SU-DHL-6 (cell line): ENCODE measurements at regions not wholly inside any gene's neighbourhood (a gene's known extent, or its start where the extent isn't known, plus 50 kb on each side); places are given as distances from the start of the nearest gene placed in this dataset.

ENCODE experiments used
- H2AFZ ChIP-seq: fragments of 200-600 bp; sonication (generic); 2 replicates; pipeline ENCODE4 v1.6.1; 2014; ENCODE audit warnings: low read depth, mild to moderate bottlenecking, moderate library complexity, mixed read lengths, antibody characterized with exemption, low read length; ENCODE audit not compliant: severe bottlenecking
- H3F3A ChIP-seq: fragments of 200-600 bp; shearing (Covaris generic); 2 replicates; pipeline ENCODE4 v1.6.0; 2016; ENCODE audit warnings: antibody characterized with exemption, mild to moderate bottlenecking; ENCODE audit not compliant: insufficient read depth
- H3K27ac ChIP-seq: fragments of 200-600 bp; sonication (generic); 2 replicates; pipeline ENCODE4 v1.5.1; 2016; ENCODE audit warnings: low read depth, mild to moderate bottlenecking, low read length, moderate library complexity, mixed read lengths
- H3K27me3 ChIP-seq: fragments of 200-600 bp; sonication (generic), shearing (Covaris generic); 2 replicates; pipeline ENCODE4 v1.6.0; 2014; ENCODE audit warnings: mild to moderate bottlenecking, low read length
- H3K36me3 ChIP-seq: fragments of 200-600 bp; sonication (generic); 2 replicates; pipeline ENCODE4 v1.6.1; 2014; ENCODE audit warnings: mild to moderate bottlenecking, low read length, mixed read lengths
- H3K4me2 ChIP-seq: fragments of 300-600, 200-600 bp; shearing (Covaris generic), sonication (generic); 2 replicates; pipeline ENCODE4 v1.6.0; 2014; ENCODE audit warnings: low read length, low read depth, mild to moderate bottlenecking; ENCODE audit not compliant: poor library complexity, severe bottlenecking
- H3K4me3 ChIP-seq: fragments of 200-600 bp; sonication (generic); 2 replicates; pipeline ENCODE4 v1.5.1; 2014; ENCODE audit warnings: antibody characterized with exemption, low read length, mild to moderate bottlenecking, mixed read lengths; ENCODE audit not compliant: insufficient read depth, poor library complexity, severe bottlenecking
- H3K79me2 ChIP-seq: fragments of 200-600 bp; sonication (generic); 2 replicates; pipeline ENCODE4 v1.6.1; 2014; ENCODE audit warnings: mild to moderate bottlenecking, low read length, moderate library complexity; ENCODE audit not compliant: insufficient read depth
- H3K9ac ChIP-seq: fragments of 200-600 bp; sonication (generic); 2 replicates; pipeline ENCODE4 v1.7.0; 2014; ENCODE audit warnings: mild to moderate bottlenecking, low read length
- H3K9me2 ChIP-seq: fragments of 200-600 bp; sonication (generic); replicated peaks from 2 replicates; pipeline ENCODE4 v1.6.1; 2014; ENCODE audit warnings: low read length; ENCODE audit not compliant: insufficient read depth
- H3K9me3 ChIP-seq: fragments of 200-600 bp; sonication (generic); 2 replicates; pipeline ENCODE4 v1.6.1; 2014; ENCODE audit warnings: low read length, mixed read lengths; ENCODE audit not compliant: insufficient read depth
- H4K20me1 ChIP-seq: fragments of 200-600 bp; sonication (generic); 2 replicates; pipeline ENCODE4 v1.6.1; 2014; ENCODE audit warnings: low read depth, mild to moderate bottlenecking, antibody characterized with exemption, low read length, moderate library complexity, mixed read lengths
- EZH2phosphoT487 ChIP-seq: fragments of 200-600 bp; sonication (generic), shearing (Covaris generic); conservative IDR thresholded peaks from 2 replicates; pipeline ENCODE4 v1.6.1; 2018; ENCODE audit warnings: mild to moderate bottlenecking, antibody characterized with exemption, low read length, moderate library complexity, mixed read lengths
- TF ChIP-seq, protein P1 (sequence below): fragments of 200-600 bp; sonication (generic); IDR thresholded peaks from one replicate; pipeline ENCODE4 v1.5.1; 2017; ENCODE audit warnings: antibody characterized with exemption, mild to moderate bottlenecking, low read length, moderate library complexity; ENCODE audit not compliant: insufficient read depth, poor library complexity, severe bottlenecking

DNA sequence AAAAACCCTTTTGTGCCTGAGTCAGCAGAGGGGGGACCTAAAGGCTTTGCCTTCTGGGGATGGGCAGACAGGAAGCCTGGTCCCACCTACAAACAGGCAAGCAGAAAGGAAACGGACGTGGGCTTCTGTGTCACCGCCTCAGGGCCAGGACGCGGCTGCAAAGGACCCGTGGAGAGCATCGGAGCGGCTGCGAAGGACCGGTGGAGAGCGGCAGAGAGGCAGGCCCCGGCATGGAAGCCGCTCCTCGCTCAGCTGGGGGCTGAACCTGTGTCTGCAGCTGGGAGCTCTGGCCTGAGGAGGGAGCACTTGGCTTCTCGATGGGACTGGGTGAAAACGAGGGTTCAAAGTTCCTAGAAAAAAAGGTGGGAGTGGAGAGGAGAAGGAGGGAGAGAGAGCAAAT lies 125.4 kb upstream of the PPP2R2D start:
- no peak overlapping the region for H3K4me2 ChIP-seq
- no peak overlapping the region for H3K27ac ChIP-seq
- no peak overlapping the region for H3K9ac ChIP-seq
- TF ChIP-seq EZH2phosphoT487, result no peak
- TF ChIP-seq, protein P1, sequence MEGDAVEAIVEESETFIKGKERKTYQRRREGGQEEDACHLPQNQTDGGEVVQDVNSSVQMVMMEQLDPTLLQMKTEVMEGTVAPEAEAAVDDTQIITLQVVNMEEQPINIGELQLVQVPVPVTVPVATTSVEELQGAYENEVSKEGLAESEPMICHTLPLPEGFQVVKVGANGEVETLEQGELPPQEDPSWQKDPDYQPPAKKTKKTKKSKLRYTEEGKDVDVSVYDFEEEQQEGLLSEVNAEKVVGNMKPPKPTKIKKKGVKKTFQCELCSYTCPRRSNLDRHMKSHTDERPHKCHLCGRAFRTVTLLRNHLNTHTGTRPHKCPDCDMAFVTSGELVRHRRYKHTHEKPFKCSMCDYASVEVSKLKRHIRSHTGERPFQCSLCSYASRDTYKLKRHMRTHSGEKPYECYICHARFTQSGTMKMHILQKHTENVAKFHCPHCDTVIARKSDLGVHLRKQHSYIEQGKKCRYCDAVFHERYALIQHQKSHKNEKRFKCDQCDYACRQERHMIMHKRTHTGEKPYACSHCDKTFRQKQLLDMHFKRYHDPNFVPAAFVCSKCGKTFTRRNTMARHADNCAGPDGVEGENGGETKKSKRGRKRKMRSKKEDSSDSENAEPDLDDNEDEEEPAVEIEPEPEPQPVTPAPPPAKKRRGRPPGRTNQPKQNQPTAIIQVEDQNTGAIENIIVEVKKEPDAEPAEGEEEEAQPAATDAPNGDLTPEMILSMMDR, result no peak
- H3K27me3 ChIP-seq, result no peaks in the 10 kb centered on the region
- H3K9me2 ChIP-seq, result no peaks in the 10 kb centered on the region
- H3K9me3 ChIP-seq, result peaks cover 21% of the 10 kb centered on the region
- no peaks in the 10 kb centered on the region for H3K36me3 ChIP-seq
- H3K79me2 ChIP-seq, result no peaks in the 10 kb centered on the region
- no peaks in the 10 kb centered on the region for H4K20me1 ChIP-seq
- no peak overlapping the region for H3K4me3 ChIP-seq
- H2AFZ ChIP-seq, result no peak overlapping the region
- no peaks in the 10 kb centered on the region for H3F3A ChIP-seq

- no peak for TF ChIP-seq EZH2phosphoT487
- TF ChIP-seq, protein P1, result no peak
These were observed 125.0 kb upstream of the PPP2R2D start for GRCh38 chr10:131775833-131776232.

DNA sequence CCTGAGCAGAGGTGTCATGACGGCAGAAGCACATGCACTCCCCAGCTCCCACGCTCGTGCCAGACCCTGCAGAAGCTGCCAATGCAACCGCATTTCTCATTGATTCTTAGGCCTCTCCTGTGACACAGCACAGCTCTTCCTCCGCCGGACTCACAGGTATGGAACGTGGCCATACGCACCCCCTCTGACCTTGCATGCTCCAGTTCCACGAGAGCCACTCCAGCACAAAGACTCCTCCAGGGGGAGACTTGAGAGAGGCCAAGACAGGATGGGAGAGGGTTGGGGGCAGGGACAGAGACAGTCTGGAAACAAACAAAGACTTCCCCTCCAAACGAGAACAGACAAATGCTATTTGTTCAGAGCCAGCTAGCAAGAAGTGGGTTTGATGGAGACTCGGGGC lies 124.3 kb upstream of the PPP2R2D start:
- H3K27me3 ChIP-seq, result no peaks in the 10 kb centered on the region
- H2AFZ ChIP-seq, result no peak overlapping the region
- H3K9me3 ChIP-seq, result peaks cover 21% of the 10 kb centered on the region
- no peaks in the 10 kb centered on the region for H3K36me3 ChIP-seq
- no peak overlapping the region for H3K27ac ChIP-seq
- H3K4me3 ChIP-seq, result no peak overlapping the region
- H3K9me2 ChIP-seq, result no peaks in the 10 kb centered on the region
- no peak overlapping the region for H3K4me2 ChIP-seq
- no peaks in the 10 kb centered on the region for H4K20me1 ChIP-seq
- no peaks in the 10 kb centered on the region for H3F3A ChIP-seq
- H3K9ac ChIP-seq, result no peak overlapping the region
- no peaks in the 10 kb centered on the region for H3K79me2 ChIP-seq
- no peak for TF ChIP-seq EZH2phosphoT487
- TF ChIP-seq, protein P1, result no peak

More at GRCh38 chr10:131775833-131776232, 125.0 kb upstream of the PPP2R2D start:
- Histone ChIP-seq H3K4me3 (no peak overlapping the region), H3K9ac (no peak overlapping the region), H3K4me2 (no peak overlapping the region), H3K27ac (no peak overlapping the region), H2AFZ (no peak overlapping the region), H3K36me3 (no peaks in the 10 kb centered on the region), H3K9me2 (no peaks in the 10 kb centered on the region), H4K20me1 (no peaks in the 10 kb centered on the region), H3K79me2 (no peaks in the 10 kb centered on the region), H3F3A (no peaks in the 10 kb centered on the region), H3K27me3 (no peaks in the 10 kb centered on the region), H3K9me3 (peaks cover 21% of the 10 kb centered on the region)

- no peaks in the 10 kb centered on the region for H3K27me3 ChIP-seq
- no peaks in the 10 kb centered on the region for H3K36me3 ChIP-seq
- no peaks in the 10 kb centered on the region for H3F3A ChIP-seq
- no peak overlapping the region for H3K4me3 ChIP-seq
- no peak overlapping the region for H3K4me2 ChIP-seq
- H3K9me2 ChIP-seq, result no peaks in the 10 kb centered on the region
- no peak overlapping the region for H2AFZ ChIP-seq
- H4K20me1 ChIP-seq, result no peaks in the 10 kb centered on the region
- H3K9ac ChIP-seq, result no peak overlapping the region
- H3K27ac ChIP-seq, result no peak overlapping the region
- TF ChIP-seq, protein P1, result no peak
- no peak for TF ChIP-seq EZH2phosphoT487
- H3K79me2 ChIP-seq, result no peaks in the 10 kb centered on the region
- H3K9me3 ChIP-seq, result peaks cover 21% of the 10 kb centered on the region
These were observed 123.6 kb upstream of the PPP2R2D start for GRCh38 chr10:131777162-131777561.
